ENCODE measurements at regions not wholly inside any gene's neighbourhood (a gene's known extent, or its start where the extent isn't known, plus 50 kb on each side); places are given as distances from the start of the nearest gene placed in this dataset.

- H3K4me1 ChIP-seq (ENCODE audit: control insufficient read depth in 3 of 3, insufficient read depth in 2 of 3, low read depth in 1 of 3, low read length in 2 of 3) = no peaks in the 10 kb centered on the region
- H3K36me3 ChIP-seq (ENCODE audit: control insufficient read depth in 3 of 3, insufficient read depth in 2 of 3, low read depth in 1 of 3, low read length in 3 of 3) = no peaks in the 10 kb centered on the region
- 16 to 24% (median 20%) methylated on average over 4 of the region's 4 CpGs for WGBS, 3 donors
- H3K9me3 ChIP-seq (ENCODE audit: control insufficient read depth in 2 of 2, insufficient read depth in 1 of 2, low read depth in 1 of 2, low read length in 1 of 2) = no peaks in the 10 kb centered on the region
- peaks cover 0 to 1% (median 0%) of the 10 kb centered on the region in 3 donors for H3K27me3 ChIP-seq (ENCODE audit: control insufficient read depth in 3 of 3, insufficient read depth in 3 of 3, low read length in 3 of 3)
- no peak overlapping the region for H3K27ac ChIP-seq (ENCODE audit: low read depth in 1 of 3, low read length in 2 of 3)
- DNase-seq (peak; percentile 16 to 22), FAIRE-seq (no peak)
- H3K4me3 ChIP-seq (ENCODE audit: low read depth in 1 of 3, low read length in 3 of 3) = no peak overlapping the region
Measured at GRCh38 chr2:12931186-12931844, 214.6 kb downstream of the TRIB2 start.

- WGBS, 3 donors = 43 to 62% (median 48%) methylated on average over 3 of the region's 3 CpGs
- Histone ChIP-seq H3K9me3 (ENCODE audit: control insufficient read depth in 2 of 2, insufficient read depth in 1 of 2, low read depth in 1 of 2, low read length in 1 of 2) (no peaks in the 10 kb centered on the region), H3K27me3 (ENCODE audit: control insufficient read depth in 3 of 3, insufficient read depth in 3 of 3, low read length in 3 of 3) (peaks cover 0 to 1% (median 0%) of the 10 kb centered on the region in 3 donors), H3K4me1 (ENCODE audit: control insufficient read depth in 3 of 3, insufficient read depth in 2 of 3, low read depth in 1 of 3, low read length in 2 of 3) (no peaks in the 10 kb centered on the region), H3K36me3 (ENCODE audit: control insufficient read depth in 3 of 3, insufficient read depth in 2 of 3, low read depth in 1 of 3, low read length in 3 of 3) (no peaks in the 10 kb centered on the region), H3K27ac (ENCODE audit: low read depth in 1 of 3, low read length in 2 of 3) (no peak overlapping the region), H3K4me3 (ENCODE audit: low read depth in 1 of 3, low read length in 3 of 3) (no peak overlapping the region)
- DNase-seq (no peak), FAIRE-seq (no peak)
Measured at GRCh38 chr2:12932192-12932591, 215.5 kb downstream of the TRIB2 start.

DNA sequence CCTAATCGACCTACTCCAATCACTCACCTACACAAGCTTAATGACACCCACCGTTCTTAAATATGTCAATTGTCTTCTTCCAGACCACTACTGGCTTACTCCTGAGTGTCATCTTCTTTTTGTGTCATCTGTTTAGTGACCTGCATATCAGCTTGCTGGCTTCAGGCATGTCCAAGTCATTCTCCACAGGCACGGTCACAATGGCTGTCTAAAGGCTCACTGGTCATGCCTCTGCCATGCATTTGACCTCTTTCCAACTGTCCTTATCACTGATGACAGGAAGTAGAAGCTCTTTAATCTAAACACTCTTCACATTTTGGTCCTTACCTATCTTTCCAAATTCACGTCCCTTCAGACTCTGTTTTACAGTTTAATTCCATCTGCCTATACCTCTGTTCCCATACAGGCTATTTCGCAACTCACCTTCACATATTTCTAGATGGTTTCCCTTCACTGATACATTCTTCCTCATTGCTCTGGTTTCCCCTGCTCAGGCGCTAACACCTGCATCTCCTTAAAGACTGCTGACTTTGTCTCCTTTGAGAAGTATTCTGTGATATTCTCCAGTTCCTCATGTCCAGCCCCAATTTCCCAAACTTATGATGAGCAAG lies 217.5 kb downstream of the TRIB2 start:
- Histone ChIP-seq H3K27me3 (ENCODE audit: control insufficient read depth in 3 of 3, insufficient read depth in 3 of 3, low read length in 3 of 3) (peaks cover 0 to 1% (median 0%) of the 10 kb centered on the region in 3 donors), H3K4me3 (ENCODE audit: low read depth in 1 of 3, low read length in 3 of 3) (no peak overlapping the region), H3K27ac (ENCODE audit: low read depth in 1 of 3, low read length in 2 of 3) (no peak overlapping the region), H3K36me3 (ENCODE audit: control insufficient read depth in 3 of 3, insufficient read depth in 2 of 3, low read depth in 1 of 3, low read length in 3 of 3) (no peaks in the 10 kb centered on the region), H3K9me3 (ENCODE audit: control insufficient read depth in 2 of 2, insufficient read depth in 1 of 2, low read depth in 1 of 2, low read length in 1 of 2) (no peaks in the 10 kb centered on the region), H3K4me1 (ENCODE audit: control insufficient read depth in 3 of 3, insufficient read depth in 2 of 3, low read depth in 1 of 3, low read length in 2 of 3) (no peaks in the 10 kb centered on the region)
- DNase-seq (no peak), FAIRE-seq (no peak)
- 65 to 79% (median 71%) methylated on average over 6 of the region's 6 CpGs for WGBS, 3 donors

GRCh38 chr2:12935222-12935621 lies 218.5 kb downstream of the TRIB2 start:
- DNase-seq (no peak), FAIRE-seq (no peak)
- Histone ChIP-seq H3K4me1 (ENCODE audit: control insufficient read depth in 3 of 3, insufficient read depth in 2 of 3, low read depth in 1 of 3, low read length in 2 of 3) (no peaks in the 10 kb centered on the region), H3K27me3 (ENCODE audit: control insufficient read depth in 3 of 3, insufficient read depth in 3 of 3, low read length in 3 of 3) (no peaks in the 10 kb centered on the region), H3K4me3 (ENCODE audit: low read depth in 1 of 3, low read length in 3 of 3) (no peak overlapping the region), H3K9me3 (ENCODE audit: control insufficient read depth in 2 of 2, insufficient read depth in 1 of 2, low read depth in 1 of 2, low read length in 1 of 2) (no peaks in the 10 kb centered on the region), H3K36me3 (ENCODE audit: control insufficient read depth in 3 of 3, insufficient read depth in 2 of 3, low read depth in 1 of 3, low read length in 3 of 3) (no peaks in the 10 kb centered on the region), H3K27ac (ENCODE audit: low read depth in 1 of 3, low read length in 2 of 3) (no peak overlapping the region)
- 80 to 92% (median 82%) methylated on average over 2 of the region's 2 CpGs for WGBS, 3 donors

DNA sequence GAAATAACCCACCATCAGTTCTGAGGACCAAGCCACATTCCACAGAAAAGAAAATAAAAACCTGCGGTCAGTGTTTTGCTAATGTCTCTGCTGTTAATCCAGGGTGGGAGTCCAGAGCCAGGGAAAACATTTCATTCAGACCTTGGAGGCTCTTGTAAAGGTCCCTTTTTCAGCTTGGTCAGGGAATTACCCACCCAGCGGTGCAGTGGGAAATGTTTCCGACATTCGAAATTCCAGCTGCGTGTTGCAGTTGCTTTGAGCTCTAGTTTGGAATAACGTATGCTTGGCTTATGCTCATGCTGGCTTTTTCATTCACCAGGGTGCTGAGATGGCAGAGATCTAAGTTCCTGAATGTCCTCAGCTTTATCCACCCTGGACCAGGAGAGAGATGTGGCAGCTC lies 219.1 kb downstream of the TRIB2 start:
- Histone ChIP-seq H3K36me3 (ENCODE audit: control insufficient read depth in 3 of 3, insufficient read depth in 2 of 3, low read depth in 1 of 3, low read length in 3 of 3) (no peaks in the 10 kb centered on the region), H3K4me3 (ENCODE audit: low read depth in 1 of 3, low read length in 3 of 3) (no peak overlapping the region), H3K4me1 (ENCODE audit: control insufficient read depth in 3 of 3, insufficient read depth in 2 of 3, low read depth in 1 of 3, low read length in 2 of 3) (no peaks in the 10 kb centered on the region), H3K9me3 (ENCODE audit: control insufficient read depth in 2 of 2, insufficient read depth in 1 of 2, low read depth in 1 of 2, low read length in 1 of 2) (no peaks in the 10 kb centered on the region), H3K27ac (ENCODE audit: low read depth in 1 of 3, low read length in 2 of 3) (no peak overlapping the region), H3K27me3 (ENCODE audit: control insufficient read depth in 3 of 3, insufficient read depth in 3 of 3, low read length in 3 of 3) (no peaks in the 10 kb centered on the region)
- FAIRE-seq (no peak), DNase-seq (no peak)
- 84 to 91% (median 87%) methylated on average over 6 of the region's 6 CpGs for WGBS, 3 donors

DNA sequence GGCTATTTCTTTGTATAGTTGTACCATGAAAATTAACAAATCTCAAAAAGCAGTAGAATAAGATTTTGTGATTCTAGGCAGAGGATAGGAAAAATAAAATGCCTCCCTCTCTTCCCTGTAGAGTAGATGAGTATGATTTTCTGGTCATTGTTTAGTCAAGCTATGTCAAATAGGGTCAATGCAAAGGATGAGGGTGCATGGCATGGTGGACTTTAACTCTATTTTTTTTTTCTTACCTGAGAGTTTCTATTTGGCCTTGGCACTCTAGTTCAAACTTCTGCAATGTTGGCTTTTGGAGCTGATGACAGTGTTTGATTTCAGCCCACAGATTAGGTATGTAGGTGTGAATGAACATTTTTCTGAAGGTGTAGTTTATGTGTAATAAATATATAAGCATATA lies 224.5 kb downstream of the TRIB2 start:
- no peak for FAIRE-seq

DNA sequence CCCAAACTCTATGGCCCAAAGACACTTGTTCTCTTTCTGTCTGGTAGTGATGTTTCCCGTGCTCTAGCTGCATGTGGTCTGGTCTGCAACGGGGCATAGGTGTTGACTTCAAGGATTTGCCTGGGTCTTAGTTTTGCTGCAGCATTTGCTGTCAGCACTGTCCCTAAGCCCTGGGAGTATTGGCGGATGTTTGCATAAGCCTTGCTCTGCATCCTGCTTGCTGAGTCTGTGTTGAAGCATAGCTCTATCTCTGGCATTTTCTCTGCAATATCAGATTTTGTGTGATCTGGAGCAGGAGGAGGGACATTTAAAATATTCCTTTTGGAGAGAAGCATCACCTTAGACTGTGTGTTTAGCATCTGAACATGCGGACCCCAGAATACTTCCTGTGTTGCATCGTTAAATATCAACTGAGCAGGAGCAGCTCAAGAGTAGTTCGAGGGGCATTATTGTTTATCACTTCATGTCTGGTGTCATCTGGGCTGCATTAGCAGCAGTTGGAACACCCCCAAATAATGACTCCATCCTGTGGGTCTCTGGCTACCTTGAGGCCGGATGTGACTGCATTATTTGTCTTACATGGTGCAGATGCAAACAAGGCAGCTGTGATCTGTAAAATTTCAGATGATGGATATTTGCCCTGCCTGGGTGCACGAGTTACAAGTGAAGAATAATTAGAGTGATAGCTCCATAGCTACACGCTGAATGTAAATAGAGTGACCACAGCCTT lies 231.7 kb downstream of the TRIB2 start:
- peak in 1 of 2 donors; percentile 25 for DNase-seq
- Histone ChIP-seq H3K27ac (ENCODE audit: low read depth in 1 of 3, low read length in 2 of 3) (peak overlapping the region in 1 of 3 donors; percentile 24), H3K9me3 (ENCODE audit: control insufficient read depth in 2 of 2, insufficient read depth in 1 of 2, low read depth in 1 of 2, low read length in 1 of 2) (no peaks in the 10 kb centered on the region), H3K36me3 (ENCODE audit: control insufficient read depth in 3 of 3, insufficient read depth in 2 of 3, low read depth in 1 of 3, low read length in 3 of 3) (no peaks in the 10 kb centered on the region), H3K27me3 (ENCODE audit: control insufficient read depth in 3 of 3, insufficient read depth in 3 of 3, low read length in 3 of 3) (no peaks in the 10 kb centered on the region), H3K4me3 (ENCODE audit: low read depth in 1 of 3, low read length in 3 of 3) (no peak overlapping the region), H3K4me1 (ENCODE audit: control insufficient read depth in 3 of 3, insufficient read depth in 2 of 3, low read depth in 1 of 3, low read length in 2 of 3) (no peaks in the 10 kb centered on the region)
- WGBS, 3 donors = 52 to 63% (median 52%) methylated on average over 9 of the region's 9 CpGs
- FAIRE-seq = no peak

More for the DNA sequence above, 224.5 kb downstream of the TRIB2 start:
- no peaks in the 10 kb centered on the region for H3K27me3 ChIP-seq (ENCODE audit: control insufficient read depth in 3 of 3, insufficient read depth in 3 of 3, low read length in 3 of 3)
- H3K36me3 ChIP-seq (ENCODE audit: control insufficient read depth in 3 of 3, insufficient read depth in 2 of 3, low read depth in 1 of 3, low read length in 3 of 3) = no peaks in the 10 kb centered on the region
- H3K9me3 ChIP-seq (ENCODE audit: control insufficient read depth in 2 of 2, insufficient read depth in 1 of 2, low read depth in 1 of 2, low read length in 1 of 2) = no peaks in the 10 kb centered on the region
- no peak for DNase-seq
- H3K4me1 ChIP-seq (ENCODE audit: control insufficient read depth in 3 of 3, insufficient read depth in 2 of 3, low read depth in 1 of 3, low read length in 2 of 3) = no peaks in the 10 kb centered on the region
- H3K27ac ChIP-seq (ENCODE audit: low read depth in 1 of 3, low read length in 2 of 3) = no peak overlapping the region
- no peak overlapping the region for H3K4me3 ChIP-seq (ENCODE audit: low read depth in 1 of 3, low read length in 3 of 3)

DNA sequence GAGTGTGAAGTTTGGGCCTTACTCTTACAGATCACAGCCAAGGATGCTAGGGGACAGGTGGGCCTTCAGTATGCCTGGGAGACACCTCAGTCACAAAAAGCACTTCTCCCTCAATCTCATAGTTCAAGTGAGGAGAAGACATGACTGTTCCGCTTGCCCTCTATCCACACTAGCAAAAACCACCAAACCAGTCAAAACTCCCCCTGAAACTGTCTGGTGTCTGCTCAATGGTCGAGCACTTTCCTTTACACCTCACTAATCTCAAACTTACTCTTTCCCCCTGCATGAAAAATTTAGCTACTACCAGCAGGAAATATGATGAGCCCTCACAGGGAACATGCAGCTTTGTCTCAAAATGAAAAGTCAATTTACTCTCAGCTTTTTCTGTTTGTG lies 232.2 kb downstream of the TRIB2 start:
- Histone ChIP-seq H3K4me1 (ENCODE audit: control insufficient read depth in 3 of 3, insufficient read depth in 2 of 3, low read depth in 1 of 3, low read length in 2 of 3) (no peaks in the 10 kb centered on the region), H3K27ac (ENCODE audit: low read depth in 1 of 3, low read length in 2 of 3) (peak overlapping the region in 1 of 3 donors; percentile 24), H3K4me3 (ENCODE audit: low read depth in 1 of 3, low read length in 3 of 3) (no peak overlapping the region), H3K9me3 (ENCODE audit: control insufficient read depth in 2 of 2, insufficient read depth in 1 of 2, low read depth in 1 of 2, low read length in 1 of 2) (no peaks in the 10 kb centered on the region), H3K36me3 (ENCODE audit: control insufficient read depth in 3 of 3, insufficient read depth in 2 of 3, low read depth in 1 of 3, low read length in 3 of 3) (no peaks in the 10 kb centered on the region), H3K27me3 (ENCODE audit: control insufficient read depth in 3 of 3, insufficient read depth in 3 of 3, low read length in 3 of 3) (no peaks in the 10 kb centered on the region)
- WGBS, 3 donors = 58 to 85% (median 82%) methylated on average over 2 of the region's 2 CpGs
- FAIRE-seq (no peak), DNase-seq (no peak)
